Pancreas (tissue), 10 donors: ENCODE measurements at regions not wholly inside any gene's neighbourhood (a gene's known extent, or its start where the extent isn't known, plus 50 kb on each side); places are given as distances from the start of the nearest gene placed in this dataset.
"Not testable (repeated sequence)": the region's sequence is repeated elsewhere in the genome, so short reads cannot be mapped to it uniquely, and the experiment has no call there.

Source experiments
- ATAC-seq, 4 donors: fragments of 200-7000 bp; cut with Tn5 transposase; one replicate each; pipeline versions ENCODE4 v1.8.0 to v1.9.1; 2020; ENCODE audit warnings: mild to moderate bottlenecking in 4 of 4, moderate library complexity in 4 of 4
- DNase-seq, 6 donors: peaks; one replicate each; pipeline ENCODE4 v3.0.0-alpha.2; 2020
- FAIRE-seq: peaks from 2 replicates; lab custom pipeline; 2012; peaks lifted over from hg19 to GRCh38; lab: Jason Lieb, UNC
- H3K27ac ChIP-seq, 4 donors: fragments of 200-600 bp; sonication (generic); 1 replicate in 3 of 4; 2 replicates in 1 of 4; pipeline versions ENCODE4 v1.5.0 to v1.8.0; 2020
- H3K27me3 ChIP-seq, 4 donors: fragments of 200-600 bp; one replicate each; pipeline ENCODE4 v1.8.0; 2021
- H3K36me3 ChIP-seq, 3 donors: fragments of 200-600 bp; sonication (generic) in 1 of 3; one replicate each; pipeline versions ENCODE4 v1.5.0 to v1.8.0; 2020 to 2021
- H3K4me1 ChIP-seq, 3 donors: fragments of 200-600 bp; one replicate each; pipeline ENCODE4 v1.8.0; 2021
- H3K4me3 ChIP-seq, 4 donors: fragments of 200-600 bp; sonication (generic) in 2 of 4; one replicate each; pipeline versions ENCODE4 v1.5.0 to v1.8.0; 2020 to 2021
- H3K9me3 ChIP-seq, 4 donors: fragments of 200-600 bp; one replicate each; pipeline ENCODE4 v1.8.0; 2021
- WGBS, 2 donors: extraction: QIAGEN DNeasy Blood & Tissue Kit; methylation state at CpG; one replicate each; pipeline ENCODE4 v1.1.7; 2013; 5-methylcytosine and 5-hydroxymethylcytosine counted together
- intact Hi-C, 3 donors: fragments of 100-400 bp; cut with DNase I; formaldehyde crosslinking; loops; one replicate each; pipeline versions ENCODE4 v1.11.1 to v1.14.2; 2022
- donor health status: healthy with polysubstance abuse.
- donor health status: DM: no; HTN: no; CAD: no; lungs with moderate emphysema.
- donor health status: DM: no; HTN: no; CAD: no.
- donor health status: control.
- donor health status: control.
- donor health status: Bipolar disorder and iron deficiency.
- donor health status: DM: yes; HTN: yes; CAD: no.
- donor health status: DM: no; HTN: no; CAD: no.
- donor health status: DM: no; HTN: no; CAD: no.
- donor health status: DM: yes; HTN: yes; CAD: no.

DNA sequence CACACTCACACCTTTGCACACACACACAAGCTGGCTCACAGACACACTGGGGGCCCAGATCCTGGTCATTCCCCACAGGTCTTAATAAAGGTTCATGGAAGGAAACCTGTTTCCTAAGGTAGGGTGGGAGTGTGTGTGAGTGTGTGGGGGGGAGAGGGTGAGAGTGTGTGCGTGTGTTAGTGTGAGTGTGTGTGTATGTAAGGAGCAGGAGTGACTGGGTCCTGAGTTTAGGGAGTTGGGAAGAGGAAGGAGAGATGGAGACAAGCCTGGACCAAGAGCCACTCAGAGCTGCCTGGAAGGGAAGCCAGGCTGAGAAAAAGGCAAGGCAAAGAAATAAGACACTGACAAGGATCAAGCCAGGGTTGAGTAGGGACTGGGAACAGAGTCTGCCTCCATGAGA lies 129.2 kb downstream of the POTEM start:
- peak in 2 of 6 donors; percentile 6 to 14 for DNase-seq
- H3K4me1 ChIP-seq, H3K27me3 ChIP-seq, H3K27ac ChIP-seq, H3K36me3 ChIP-seq, ATAC-seq, H3K4me3 ChIP-seq, H3K9me3 ChIP-seq, FAIRE-seq, intact Hi-C loops: not testable (repeated sequence)
- 25 to 33% methylated on average over 1 of the region's 1 CpG for WGBS, 2 donors

DNA sequence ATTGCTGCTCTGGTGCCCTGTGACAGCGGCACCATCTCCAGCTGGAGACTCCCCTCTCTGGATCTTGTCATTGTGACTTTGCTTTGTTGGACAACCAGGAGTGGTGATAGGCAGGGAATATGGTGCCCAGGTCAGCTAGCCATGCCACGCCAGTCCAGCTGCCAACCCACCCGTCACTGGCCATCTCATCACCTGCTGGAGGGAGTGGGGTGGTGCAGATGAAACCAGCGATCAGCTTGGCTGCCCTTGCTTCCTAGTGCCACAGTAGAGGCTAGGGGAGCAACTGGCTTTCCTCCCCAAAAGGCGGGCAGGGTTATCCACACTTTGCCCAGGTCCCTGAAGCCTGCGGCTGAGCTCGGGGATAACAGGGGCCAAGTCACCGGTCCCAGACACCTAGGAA lies 129.6 kb downstream of the POTEM start:
- WGBS, 2 donors, result 83 to 87% methylated on average over 8 of the region's 8 CpGs
- FAIRE-seq, H3K36me3 ChIP-seq, intact Hi-C loops, H3K4me1 ChIP-seq, H3K9me3 ChIP-seq, H3K27ac ChIP-seq, H3K4me3 ChIP-seq, H3K27me3 ChIP-seq: not testable (repeated sequence)
- peak in 4 of 6 donors; percentile 8 to 78 (median 21) for DNase-seq
- ATAC-seq, result peak in 1 of 4 donors; percentile 5

DNA sequence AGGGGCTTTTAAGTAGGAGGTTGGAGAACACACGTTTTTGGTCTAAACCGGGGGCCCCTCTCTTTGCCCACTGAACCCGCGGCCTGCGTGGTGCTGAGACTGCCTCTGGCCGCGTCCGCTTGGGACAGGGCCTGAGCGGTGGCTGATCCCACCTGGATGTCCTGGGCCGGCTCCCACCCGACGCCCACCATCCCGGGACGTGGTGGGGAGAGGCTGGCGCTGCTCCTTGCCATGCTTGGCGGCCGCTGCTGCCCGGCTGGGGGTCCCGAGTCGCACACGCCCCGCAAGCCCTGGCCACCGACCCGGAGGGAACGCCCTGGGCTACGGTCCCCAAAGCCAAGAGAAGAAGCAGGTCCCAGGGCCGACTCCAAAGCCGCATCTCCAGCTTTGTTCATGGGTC lies 130.1 kb downstream of the POTEM start:
- DNase-seq, result peak in 4 of 6 donors; percentile 11 to 91 (median 49)

DNA sequence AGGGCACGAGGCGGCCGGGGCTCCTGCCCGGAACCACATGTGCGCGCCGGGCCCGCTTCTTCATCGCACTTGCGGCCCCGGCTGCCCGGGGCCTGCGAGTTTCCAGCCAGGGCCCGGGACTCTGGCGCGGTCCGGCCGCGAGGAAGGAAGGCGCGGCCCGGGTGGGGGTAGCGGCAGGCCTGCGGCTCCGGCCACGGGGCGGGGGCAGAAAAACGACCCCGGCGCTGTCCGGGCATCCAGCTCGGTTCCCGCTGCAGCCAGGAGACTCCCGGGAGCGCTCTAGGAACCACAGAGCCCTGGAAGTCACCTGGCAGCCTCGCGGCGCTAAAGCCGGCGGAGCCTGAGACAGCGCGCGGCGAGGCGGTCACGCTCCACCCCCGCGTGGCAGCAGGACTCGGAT lies 130.5 kb downstream of the POTEM start:
- H3K27ac ChIP-seq, H3K27me3 ChIP-seq, H3K9me3 ChIP-seq, intact Hi-C loops, H3K4me1 ChIP-seq, H3K36me3 ChIP-seq, H3K4me3 ChIP-seq, FAIRE-seq: not testable (repeated sequence)
- ATAC-seq (peak in 1 of 4 donors; percentile 29), DNase-seq (peak in 4 of 6 donors; percentile 7 to 89 (median 37))
- 67 to 69% methylated on average over 49 of the region's 49 CpGs for WGBS, 2 donors

More for the DNA sequence above, 130.1 kb downstream of the POTEM start:
- H3K9me3 ChIP-seq, intact Hi-C loops, H3K4me1 ChIP-seq, H3K4me3 ChIP-seq, H3K27ac ChIP-seq, H3K36me3 ChIP-seq, H3K27me3 ChIP-seq, FAIRE-seq: not testable (repeated sequence)
- 79% methylated on average over 28 of the region's 28 CpGs for WGBS, 2 donors
- peak in 1 of 4 donors; percentile 16 for ATAC-seq

DNA sequence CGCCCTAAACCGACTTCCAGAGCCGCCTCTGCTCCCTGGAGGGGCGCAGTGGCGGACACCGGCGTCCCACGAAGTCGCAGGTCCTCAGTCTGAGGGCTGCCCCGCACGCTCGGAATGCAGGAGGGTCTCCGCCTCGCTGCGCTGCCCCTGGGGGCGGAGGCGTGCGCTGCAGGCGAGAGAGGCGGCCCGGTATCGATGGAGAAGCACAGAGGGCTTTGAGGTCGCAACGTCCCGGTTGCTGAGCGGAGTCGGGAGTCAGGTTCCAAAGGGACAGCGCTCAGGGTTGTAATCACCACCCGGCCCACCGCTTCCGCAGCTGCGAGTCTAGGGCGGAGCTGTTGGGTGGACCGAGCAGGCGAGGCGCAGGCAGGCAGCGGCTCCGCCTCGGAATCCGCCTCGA lies 131.0 kb downstream of the POTEM start:
- H3K4me1 ChIP-seq, FAIRE-seq, intact Hi-C loops, H3K36me3 ChIP-seq, H3K9me3 ChIP-seq, H3K4me3 ChIP-seq, H3K27ac ChIP-seq, H3K27me3 ChIP-seq: not testable (repeated sequence)
- peak in 3 of 6 donors; percentile 17 to 82 (median 51) for DNase-seq
- 56 to 63% methylated on average over 10 to 15 of the region's 41 CpGs for WGBS, 2 donors
- peak in 2 of 4 donors; percentile 3 to 7 for ATAC-seq

DNA sequence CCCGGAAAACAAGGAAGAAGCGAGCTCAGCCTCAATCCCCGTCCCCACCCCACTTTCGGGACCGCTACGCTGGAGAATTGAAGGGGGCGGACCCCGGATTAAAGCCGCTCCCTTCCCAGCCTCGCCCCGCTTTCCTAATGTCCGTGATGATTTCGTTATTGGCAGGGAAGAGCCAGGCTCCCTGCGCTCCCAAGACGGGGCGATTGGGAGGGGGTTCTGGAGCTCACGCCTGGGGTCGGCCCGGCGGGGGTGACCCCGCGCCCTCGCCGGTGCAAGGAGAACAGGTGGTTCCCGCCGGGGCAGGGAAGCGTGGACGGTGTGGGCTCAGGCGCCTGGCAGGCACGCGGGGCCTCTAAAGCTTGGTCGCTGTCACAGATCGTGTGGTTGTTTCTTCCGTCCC lies 131.5 kb downstream of the POTEM start:
- FAIRE-seq, H3K36me3 ChIP-seq, H3K27me3 ChIP-seq, intact Hi-C loops, H3K4me1 ChIP-seq, H3K4me3 ChIP-seq, H3K9me3 ChIP-seq, H3K27ac ChIP-seq: not testable (repeated sequence)
- peak in 2 of 4 donors; percentile 13 to 17 for ATAC-seq
- peak in 4 of 6 donors; percentile 14 to 91 (median 44) for DNase-seq
- 63 to 64% methylated on average over 34 of the region's 34 CpGs for WGBS, 2 donors

DNA sequence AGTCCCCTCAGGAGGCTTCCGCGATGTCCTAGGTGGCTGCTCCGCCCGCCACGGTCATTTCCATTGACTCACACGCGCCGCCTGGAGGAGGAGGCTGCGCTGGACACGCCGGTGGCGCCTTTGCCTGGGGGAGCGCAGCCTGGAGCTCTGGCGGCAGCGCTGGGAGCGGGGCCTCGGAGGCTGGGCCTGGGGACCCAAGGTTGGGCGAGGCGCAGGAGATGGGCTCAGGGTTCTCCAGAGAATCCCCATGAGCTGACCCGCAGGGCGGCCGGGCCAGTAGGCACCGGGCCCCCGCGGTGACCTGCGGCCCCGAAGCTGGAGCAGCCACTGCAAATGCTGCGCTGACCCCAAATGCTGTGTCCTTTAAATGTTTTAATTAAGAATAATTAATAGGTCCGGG lies 132.1 kb downstream of the POTEM start:
- DNase-seq, result peak in 2 of 6 donors; percentile 17 to 27
- not testable (repeated sequence) for ATAC-seq

DNA sequence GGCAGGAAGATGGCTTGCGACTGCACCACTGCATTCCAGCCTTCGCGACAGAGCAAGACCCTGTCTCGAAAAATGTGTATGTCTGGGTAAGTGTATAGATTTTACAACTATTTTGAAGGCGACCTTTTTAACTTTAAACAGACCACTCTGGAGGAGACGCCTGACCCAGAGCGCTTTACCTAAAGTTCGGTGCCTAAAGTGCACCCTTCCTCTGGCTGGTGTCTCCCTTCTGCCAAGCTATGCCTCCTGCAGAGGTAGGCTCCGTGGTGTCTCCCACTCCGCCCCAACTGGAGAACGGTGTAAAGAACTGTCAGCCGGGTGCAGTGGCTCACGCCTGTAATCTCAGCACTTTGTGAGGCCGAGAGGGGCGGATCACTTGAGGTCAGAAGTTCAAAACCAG lies 132.7 kb downstream of the POTEM start:
- intact Hi-C loops, H3K9me3 ChIP-seq, H3K27ac ChIP-seq, FAIRE-seq, H3K4me3 ChIP-seq, H3K4me1 ChIP-seq, H3K27me3 ChIP-seq, ATAC-seq, H3K36me3 ChIP-seq: not testable (repeated sequence)
- 65 to 91% methylated on average over 3 to 4 of the region's 15 CpGs for WGBS, 2 donors
- DNase-seq, result peak in 1 of 6 donors; percentile 27

More for the DNA sequence above, 132.1 kb downstream of the POTEM start:
- intact Hi-C loops, H3K4me3 ChIP-seq, H3K9me3 ChIP-seq, H3K27ac ChIP-seq, H3K4me1 ChIP-seq, H3K27me3 ChIP-seq, H3K36me3 ChIP-seq, FAIRE-seq: not testable (repeated sequence)
- 72 to 79% methylated on average over 18 to 22 of the region's 29 CpGs for WGBS, 2 donors

DNA sequence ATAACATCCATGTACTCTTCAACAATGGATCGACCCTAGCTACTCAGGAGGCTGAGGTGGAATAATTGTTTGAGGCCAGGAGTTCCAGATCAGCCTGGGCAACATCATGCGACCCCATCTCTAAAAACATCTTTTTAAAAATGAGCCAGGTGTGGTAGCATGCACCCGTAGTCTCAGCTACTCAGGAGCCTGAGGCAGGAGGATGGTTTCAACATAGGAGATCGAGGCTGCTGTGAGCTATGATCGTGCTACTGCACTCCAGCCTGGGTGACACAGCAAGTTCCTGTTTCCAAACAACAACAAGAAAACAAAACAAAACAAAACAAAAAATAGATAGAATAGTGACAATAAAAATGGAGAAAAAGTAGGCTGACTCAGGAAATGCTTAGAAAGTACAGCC lies 138.3 kb downstream of the POTEM start:
- H3K27me3 ChIP-seq, DNase-seq, H3K36me3 ChIP-seq, H3K4me3 ChIP-seq, intact Hi-C loops, H3K9me3 ChIP-seq, H3K27ac ChIP-seq, FAIRE-seq, H3K4me1 ChIP-seq: not testable (repeated sequence)
- 22 to 30% methylated on average over 4 of the region's 5 CpGs for WGBS, 2 donors
- ATAC-seq, result peak in 2 of 4 donors; percentile 31 to 46

DNA sequence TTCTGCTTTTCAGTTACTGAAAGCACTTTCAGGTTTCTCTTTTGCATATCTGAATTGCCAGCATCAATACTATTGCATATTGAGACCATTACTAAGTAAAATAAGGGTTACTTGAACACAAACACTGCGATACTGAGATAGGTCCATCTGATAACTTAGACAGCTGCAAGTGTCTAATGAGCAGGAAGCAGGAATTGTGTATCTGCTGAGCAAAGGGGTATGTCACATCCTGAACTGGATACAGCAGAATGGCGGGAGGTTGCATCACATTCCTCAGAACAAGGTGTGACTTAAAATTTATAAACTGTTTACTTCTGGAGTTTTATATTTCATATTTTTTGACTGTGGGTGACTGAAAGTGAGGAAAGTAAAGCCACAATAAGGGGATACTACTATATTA lies 142.7 kb downstream of the POTEM start:
- FAIRE-seq, H3K4me1 ChIP-seq, H3K36me3 ChIP-seq, H3K27me3 ChIP-seq, H3K4me3 ChIP-seq, H3K9me3 ChIP-seq, intact Hi-C loops, ATAC-seq, H3K27ac ChIP-seq, DNase-seq: not testable (repeated sequence)
- WGBS, 2 donors, result 54 to 71% methylated on average over 1 to 2 of the region's 2 CpGs

DNA sequence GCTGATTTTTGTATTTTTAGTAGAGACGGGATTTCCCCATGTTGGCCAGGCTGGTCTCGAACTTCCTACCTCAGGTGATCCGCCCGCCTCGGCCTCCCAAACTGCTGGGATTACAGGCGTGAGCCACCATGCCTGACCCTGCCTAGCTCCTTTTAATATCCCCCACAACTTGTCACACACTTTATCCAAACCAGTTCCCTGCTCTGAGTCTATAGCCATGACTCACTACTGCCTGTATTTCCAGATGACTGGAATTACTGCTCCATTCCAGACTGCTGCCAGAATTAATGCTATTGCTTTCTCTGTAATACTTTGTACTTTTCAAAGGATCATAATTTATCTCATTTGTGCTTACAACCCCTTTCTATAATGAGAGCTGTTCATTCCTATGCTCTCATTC lies 153.1 kb downstream of the POTEM start:
- DNase-seq, H3K9me3 ChIP-seq, intact Hi-C loops, H3K27ac ChIP-seq, ATAC-seq, H3K27me3 ChIP-seq, FAIRE-seq, H3K4me3 ChIP-seq, H3K36me3 ChIP-seq, H3K4me1 ChIP-seq: not testable (repeated sequence)
- no CpG with 5 or more reads among the region's 6 CpGs for WGBS, 2 donors

DNA sequence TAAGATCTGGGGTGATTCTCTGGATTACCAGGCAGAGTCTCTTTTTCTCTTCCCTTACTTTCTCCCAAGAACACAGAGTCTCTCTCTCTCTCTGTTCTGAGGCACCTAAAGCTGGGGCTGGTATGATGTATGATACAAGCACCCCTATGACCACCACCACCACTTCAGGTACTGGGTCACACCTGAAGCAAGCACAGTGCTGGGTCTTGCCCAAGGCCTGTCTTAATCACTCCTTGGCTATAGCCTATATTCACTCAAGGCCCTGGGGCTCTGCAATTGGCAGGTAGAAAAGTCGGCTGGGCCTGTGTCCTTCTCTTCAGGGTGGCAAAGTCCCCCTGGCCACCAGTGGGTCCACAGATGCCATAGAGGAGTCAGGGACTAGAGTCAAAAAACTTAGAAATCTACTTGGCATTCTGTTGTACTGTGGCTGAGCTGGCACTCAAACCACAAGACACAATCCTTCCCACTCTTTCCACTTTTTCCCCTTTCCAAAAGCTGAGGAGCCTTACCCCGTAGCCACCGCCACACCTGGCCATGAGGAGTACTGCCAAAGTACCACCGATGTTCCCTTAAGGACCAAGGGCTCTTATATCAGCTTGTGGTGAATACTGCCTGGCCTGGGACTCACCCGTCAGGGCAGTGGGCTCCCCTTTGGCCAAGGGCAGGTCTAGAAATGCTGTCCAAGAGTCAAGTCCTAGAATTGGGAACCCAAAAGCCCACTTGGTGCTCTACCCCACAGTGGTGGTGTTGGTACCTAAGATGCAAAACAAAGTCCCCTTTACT lies 159.2 kb downstream of the POTEM start:
- H3K4me3 ChIP-seq, intact Hi-C loops, H3K4me1 ChIP-seq, FAIRE-seq, H3K27me3 ChIP-seq, H3K36me3 ChIP-seq, ATAC-seq, H3K9me3 ChIP-seq, H3K27ac ChIP-seq: not testable (repeated sequence)
- DNase-seq, result peak in 1 of 6 donors; percentile 47
- WGBS, 2 donors, result 69 to 74% methylated on average over 5 of the region's 5 CpGs
